Stimulated activated CD8-positive, alpha-beta memory T cell treated with anti-CD3 and anti-CD28 coated beads, Interleukin-4, amount 100 ng/mL, for 24 hours (primary cell): ENCODE measurements at regions not wholly inside any gene's neighbourhood (a gene's known extent, or its start where the extent isn't known, plus 50 kb on each side); places are given as distances from the start of the nearest gene placed in this dataset.

Experiments
- DNase-seq: peaks from one replicate; pipeline ENCODE4 v3.0.0-alpha.2; 2020; ENCODE audit warnings: low read depth

- no peak for DNase-seq
Observed at GRCh38 chr7:32263611-32264010, 193.4 kb upstream of the PDE1C start.

GRCh38 chr7:32262315-32262714 lies 192.1 kb upstream of the PDE1C start:
- DNase-seq = no peak

GRCh38 chr7:32259931-32260596 lies 189.9 kb upstream of the PDE1C start:
- DNase-seq = no peak

GRCh38 chr7:32258265-32258664 lies 188.1 kb upstream of the PDE1C start:
- no peak for DNase-seq

- DNase-seq = no peak
Observed at GRCh38 chr7:32257621-32258020, 187.4 kb upstream of the PDE1C start.

DNA sequence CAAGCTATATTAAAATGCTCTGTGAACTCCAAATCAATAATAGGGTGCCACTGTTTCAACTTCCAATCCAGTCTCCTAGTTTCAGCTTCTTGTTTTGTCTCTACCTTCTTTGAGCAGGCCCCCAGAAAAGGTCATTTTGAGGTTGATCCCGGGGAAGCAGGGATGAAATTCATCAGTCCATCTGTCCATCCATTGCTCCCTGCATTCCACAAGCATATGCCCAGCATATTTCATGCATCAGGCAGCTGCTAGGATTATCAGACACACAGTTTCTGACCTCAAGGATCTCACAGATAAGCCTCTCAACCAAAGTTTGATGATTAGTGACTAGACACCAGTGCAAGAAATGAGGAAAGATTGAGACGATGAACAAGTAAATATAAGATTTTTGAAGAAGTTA lies 186.6 kb upstream of the PDE1C start:
- DNase-seq = no peak

DNA sequence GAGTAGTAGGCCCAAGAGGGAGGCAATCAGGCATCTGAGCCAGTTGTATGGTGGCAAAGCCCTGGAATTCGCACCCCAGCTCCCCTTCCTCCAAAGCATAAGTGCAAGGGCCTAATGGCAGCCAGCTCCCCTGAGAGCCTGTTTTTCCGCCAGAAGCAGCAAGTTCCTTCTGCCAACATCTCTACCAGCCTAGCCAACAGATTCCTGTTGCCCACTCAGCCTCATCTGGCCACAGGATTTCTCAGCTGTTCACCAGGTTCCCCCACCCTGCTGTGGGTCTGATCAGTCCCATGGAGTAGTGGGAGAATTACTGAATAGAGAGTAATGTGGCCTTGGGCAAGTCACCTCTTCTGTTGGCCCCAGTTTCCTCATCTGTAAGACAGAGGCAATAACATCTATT lies 186.2 kb upstream of the PDE1C start:
- DNase-seq = no peak

DNA sequence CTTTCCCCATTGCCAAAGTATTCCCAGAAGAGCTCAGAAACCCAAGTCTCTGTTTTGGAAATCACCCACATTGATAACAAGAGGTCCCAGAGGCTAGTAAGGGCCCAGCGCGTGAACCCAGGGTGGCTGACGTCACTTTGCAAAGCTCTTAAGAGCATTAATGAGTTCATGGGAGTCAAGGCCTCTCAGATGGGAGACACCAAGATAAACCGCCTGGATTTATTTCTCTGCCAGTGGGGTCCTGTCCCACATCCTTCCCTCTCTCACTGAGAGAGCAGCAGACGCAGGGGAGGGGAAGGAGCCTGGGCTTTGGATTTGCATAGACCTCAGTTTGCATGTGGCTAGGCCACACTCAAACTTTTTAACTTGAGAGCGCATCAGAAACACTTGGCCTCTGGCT lies 184.8 kb upstream of the PDE1C start:
- DNase-seq = no peak

DNA sequence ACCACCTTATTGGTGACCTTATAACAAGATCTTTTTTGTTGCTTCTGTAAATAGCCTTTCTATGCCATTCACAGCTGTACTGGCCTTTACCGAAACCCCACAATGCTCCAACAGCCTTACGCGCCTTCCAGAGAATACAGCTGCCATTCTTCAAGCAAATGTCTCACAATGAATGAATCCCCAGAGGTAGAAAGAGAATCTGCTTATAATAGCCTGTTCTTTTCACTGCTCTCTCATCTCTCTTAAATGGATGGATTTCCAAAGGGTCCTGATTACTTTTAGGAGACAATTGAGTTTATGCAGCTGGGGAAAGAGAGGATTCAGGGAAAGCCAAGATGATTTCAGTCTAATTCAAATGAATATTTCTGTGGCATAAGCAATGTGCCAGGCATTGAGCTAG lies 183.1 kb upstream of the PDE1C start:
- DNase-seq = no peak

DNA sequence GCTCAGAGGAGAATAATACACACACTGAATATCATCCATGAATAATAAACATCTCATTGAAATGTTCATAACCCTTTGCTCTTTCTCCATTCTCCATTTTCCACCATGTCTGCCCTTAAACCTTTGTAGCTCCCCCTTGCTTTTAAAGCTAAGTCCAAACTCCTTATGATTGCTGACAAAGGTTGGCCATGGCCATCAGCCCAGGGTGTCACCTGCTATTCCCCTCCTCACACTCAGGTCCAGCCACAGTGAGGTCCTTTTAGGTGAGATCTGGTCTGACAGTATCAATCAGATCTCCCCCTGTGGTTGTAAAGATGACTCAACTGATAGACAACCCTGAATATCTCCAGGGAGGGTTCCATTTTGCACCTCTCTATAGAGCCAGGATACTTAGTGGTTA lies 181.5 kb upstream of the PDE1C start:
- DNase-seq = no peak

DNA sequence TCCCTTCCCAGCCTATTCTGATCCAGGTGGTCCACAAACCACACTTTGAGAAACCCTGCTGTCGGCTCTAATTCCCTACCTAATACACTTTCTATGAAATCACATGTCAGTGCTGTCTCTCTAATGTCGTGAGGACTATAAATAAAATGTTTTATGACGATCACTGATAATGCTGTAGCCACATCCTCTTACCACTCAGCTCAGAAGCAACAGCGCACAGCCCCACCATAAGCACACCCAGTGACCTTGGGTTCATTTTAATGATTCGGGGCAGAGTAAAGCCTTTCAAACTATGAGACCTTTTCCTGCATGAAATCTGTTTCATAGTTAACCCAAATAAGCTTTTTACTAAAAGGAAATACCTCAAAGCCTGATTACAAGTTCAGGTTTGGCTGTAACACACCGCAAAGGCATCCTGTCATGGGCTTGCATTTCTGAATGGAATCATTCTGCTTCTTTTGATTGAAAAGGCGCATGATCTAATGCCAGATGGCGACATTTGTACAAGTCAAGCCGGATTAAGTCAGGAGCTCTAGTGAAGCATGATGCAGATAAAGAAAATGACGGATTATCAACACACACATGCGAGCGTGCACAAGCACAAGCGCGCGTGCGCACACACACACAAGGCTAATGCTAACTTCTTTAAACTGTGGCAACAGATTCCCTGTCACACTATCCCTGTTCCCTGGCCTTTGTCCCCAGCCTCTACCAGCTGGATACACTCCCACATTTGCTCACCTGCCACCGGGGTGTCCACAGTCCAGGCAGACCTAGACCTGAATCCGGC lies 180.5 kb upstream of the PDE1C start:
- no peak for DNase-seq

GRCh38 chr7:32250003-32250402 lies 179.8 kb upstream of the PDE1C start:
- no peak for DNase-seq

- no peak for DNase-seq
Observed at GRCh38 chr7:32248522-32248921, 178.3 kb upstream of the PDE1C start.

DNA sequence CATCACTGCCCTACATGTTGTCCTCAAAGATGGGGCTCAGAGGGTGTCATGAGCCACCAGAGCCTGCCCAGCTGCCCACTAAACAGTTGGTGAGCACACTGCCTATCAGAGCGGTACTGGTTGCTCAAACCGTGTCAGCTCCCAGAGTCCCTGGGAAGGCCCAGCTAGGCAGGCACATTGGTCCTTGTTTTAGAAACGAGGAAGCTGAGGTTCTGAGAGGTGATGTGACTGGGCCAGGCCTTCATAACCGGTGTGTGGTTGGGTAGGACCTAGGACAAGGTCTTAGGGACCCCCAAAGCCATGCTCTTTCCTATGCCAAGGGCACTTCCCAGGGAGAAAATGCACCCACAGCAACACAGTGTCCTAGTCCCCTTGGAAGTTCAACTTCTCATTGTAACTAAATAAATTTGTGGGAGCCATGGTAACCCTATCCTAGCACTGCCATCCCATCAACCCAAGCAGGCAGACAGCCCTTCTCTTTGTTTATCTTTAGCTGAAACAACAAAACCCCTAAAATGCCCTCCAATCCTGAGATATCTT lies 174.7 kb upstream of the PDE1C start:
- no peak for DNase-seq

GRCh38 chr7:32243687-32244290 lies 173.6 kb upstream of the PDE1C start:
- no peak for DNase-seq

DNA sequence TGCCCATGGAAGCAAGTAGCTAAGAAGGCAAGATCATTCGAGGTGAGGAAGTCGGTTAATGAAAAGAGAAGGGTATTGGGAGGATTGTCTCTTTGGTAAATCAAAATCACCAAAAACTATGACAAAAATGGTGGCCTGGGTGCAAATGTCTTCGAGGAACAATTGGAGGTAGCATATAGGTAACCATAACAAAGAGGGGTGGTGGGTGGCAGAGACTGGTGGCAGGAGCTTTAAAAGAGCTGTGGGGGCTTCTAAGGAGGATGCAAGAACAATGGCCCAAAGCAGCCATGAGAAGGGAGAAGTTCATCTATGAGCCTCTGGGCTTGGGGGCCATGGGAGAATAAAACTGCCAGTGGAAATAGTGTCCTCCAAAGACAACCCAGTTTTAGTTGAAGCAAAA lies 172.2 kb upstream of the PDE1C start:
- no peak for DNase-seq

DNA sequence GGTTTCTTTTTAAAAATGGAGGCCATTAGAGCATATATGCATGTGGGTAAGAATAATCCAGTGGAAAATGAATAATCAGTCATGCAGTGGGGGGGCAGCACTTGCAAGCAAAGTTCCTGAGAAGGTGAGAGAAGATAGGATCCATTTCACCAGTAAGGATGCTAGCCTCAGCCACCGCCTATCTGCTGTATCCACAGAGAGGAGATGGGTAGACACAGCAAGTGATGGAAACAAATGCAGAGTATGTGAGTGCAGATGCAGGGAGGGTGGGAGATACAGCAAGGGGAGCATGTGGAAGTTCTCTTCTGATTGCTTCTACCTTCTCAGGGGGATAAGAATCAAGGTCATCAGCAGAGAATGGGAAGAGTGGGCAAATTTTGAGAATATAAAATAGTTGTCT lies 171.4 kb upstream of the PDE1C start:
- no peak for DNase-seq

DNA sequence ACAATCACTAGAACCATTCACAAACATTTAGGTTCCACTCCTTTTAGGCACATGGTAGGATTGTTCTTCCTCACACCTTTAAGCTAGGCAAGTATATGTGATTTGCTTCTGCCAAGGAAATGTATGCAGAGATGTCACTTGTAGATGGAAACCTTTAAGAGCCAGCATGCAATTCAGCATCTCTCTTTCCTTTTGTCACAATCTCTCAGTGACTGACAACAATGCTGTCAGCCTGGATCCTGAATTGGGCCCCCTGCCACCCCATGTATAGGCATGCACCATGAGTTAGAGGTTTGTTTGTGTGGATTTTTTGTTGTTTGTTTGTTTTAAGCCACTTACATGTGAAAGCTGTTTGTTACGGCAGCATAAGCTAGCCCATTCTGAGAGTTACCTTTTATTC lies 169.6 kb upstream of the PDE1C start:
- DNase-seq = no peak

DNA sequence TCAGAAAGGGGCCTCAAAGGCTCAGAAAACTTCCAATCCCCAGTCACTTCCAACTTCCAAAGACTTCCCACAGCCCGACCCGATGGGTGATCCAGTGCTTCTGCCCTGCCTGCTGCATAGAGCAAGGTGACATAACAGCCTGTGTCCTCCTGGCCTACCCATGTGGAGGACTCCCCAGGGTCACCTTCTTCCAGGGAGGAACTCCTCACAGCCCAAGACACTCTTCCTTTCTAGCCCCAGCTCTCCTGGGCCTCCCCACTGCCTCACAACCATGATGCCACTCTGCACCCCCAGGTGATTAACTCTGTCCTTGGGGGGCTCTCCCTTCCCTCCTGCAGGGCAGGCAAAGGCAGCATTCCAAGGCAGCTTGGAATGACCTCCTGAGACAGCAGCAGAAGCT lies 158.4 kb upstream of the PDE1C start:
- DNase-seq = no peak

- no peak for DNase-seq
Observed at GRCh38 chr7:32227746-32228145, 157.5 kb upstream of the PDE1C start.

GRCh38 chr7:32224276-32224675 lies 154.1 kb upstream of the PDE1C start:
- no peak for DNase-seq

- no peak for DNase-seq
Observed at GRCh38 chr7:32223721-32224120, 153.5 kb upstream of the PDE1C start.

- no peak for DNase-seq
Observed at GRCh38 chr7:32223071-32223650, 153.0 kb upstream of the PDE1C start.
